HepG2 (cell line): ENCODE measurements at regions not wholly inside any gene's neighbourhood (a gene's known extent, or its start where the extent isn't known, plus 50 kb on each side); places are given as distances from the start of the nearest gene placed in this dataset.

ENCODE experiments used
- ATAC-seq: fragments of 200-7000 bp; cut with Tn5 transposase; 3 replicates; pipeline ENCODE4 v1.9.1; 2020; ENCODE audit warnings: mild to moderate bottlenecking, moderate library complexity
- BruUV-seq: library from RNA; stranded (reverse); fragments of 400-500 nt; replicated peaks from 2 replicates; lab custom pipeline; 2021; lab: Mats Ljungman, UMichigan
- CTCF ChIA-PET: fragments of 300-600 bp; formaldehyde crosslinking; extraction: SDS; loops from one replicate; lab custom pipeline; 2021; ENCODE audit warnings: low total read pairs, inconsistent platforms, low intra/inter-chr PET ratio; lab: Yijun Ruan, JAX
- POLR2A ChIA-PET: fragments of 350-600 bp; sonication (Branson Sonifier 250); formaldehyde crosslinking; loops from one replicate; lab custom pipeline; 2020; ENCODE audit warnings: antibody characterized with exemption, inconsistent platforms; lab: Yijun Ruan, JAX
- DNase-seq: peaks from one replicate; pipeline ENCODE4 v3.0.0-alpha.2; 2015; ENCODE audit warnings: low spot score
- FAIRE-seq: peaks from 3 replicates; lab custom pipeline; 2011; peaks lifted over from hg19 to GRCh38; lab: Jason Lieb, UNC
- H2AFZ ChIP-seq: one replicate; pipeline ENCODE4 v1.6.1; 2011; ENCODE audit warnings: low read length, inconsistent platforms
- H3K27ac ChIP-seq: fragments of 300-600 bp; 3 replicates; pipeline ENCODE4 v1.8.0; 2011; ENCODE audit warnings: mixed run types, mild to moderate bottlenecking, mixed read lengths, low read length, inconsistent platforms; ENCODE audit not compliant: insufficient read depth; ENCODE audit errors: extremely low read length
- H3K27me3 ChIP-seq, 2 experiments: fragments of 200-600 bp in 1 of 2; 2 replicates in 1 of 2; 3 replicates in 1 of 2; pipeline versions ENCODE4 v1.6.0 to v1.8.0; 2011; ENCODE audit warnings: low read length in 2 of 2, mild to moderate bottlenecking in 2 of 2, moderate library complexity in 2 of 2, inconsistent platforms in 1 of 2; ENCODE audit not compliant: insufficient read depth in 2 of 2, control insufficient read depth in 1 of 2
- H3K36me3 ChIP-seq, 2 experiments: fragments of 200-600 bp in 1 of 2; replicated peaks in 1 of 2; 2 replicates in 1 of 2; 3 replicates in 1 of 2; pipeline versions ENCODE4 v1.5.1 to v1.8.0; 2011; ENCODE audit warnings: low read length in 2 of 2, inconsistent platforms in 1 of 2; ENCODE audit not compliant: insufficient read depth in 2 of 2, control insufficient read depth in 1 of 2
- H3K4me1 ChIP-seq: 2 replicates; pipeline ENCODE4 v1.5.1; 2012; ENCODE audit warnings: low read length, inconsistent platforms; ENCODE audit not compliant: insufficient read depth
- H3K4me2 ChIP-seq: 2 replicates; pipeline ENCODE4 v1.6.0; 2011; ENCODE audit warnings: low read depth, low read length, inconsistent platforms
- H3K4me3 ChIP-seq, 3 experiments: fragments of 200-600 bp in 1 of 3; sonication (generic), shearing (Covaris generic) in 1 of 3; replicated peaks in 1 of 3; 2 replicates each; pipeline ENCODE4 v1.5.1; 2011 to 2016; ENCODE audit warnings: low read length in 3 of 3, inconsistent platforms in 2 of 3, low read depth in 2 of 3, mild to moderate bottlenecking in 2 of 3, control low read depth in 1 of 3, mixed read lengths in 1 of 3; ENCODE audit not compliant: insufficient read depth in 1 of 3
- H3K79me2 ChIP-seq: one replicate; pipeline ENCODE4 v1.6.1; 2011; ENCODE audit warnings: low read length, inconsistent platforms; ENCODE audit not compliant: insufficient read depth
- H3K9ac ChIP-seq: 2 replicates; pipeline ENCODE4 v1.6.0; 2011; ENCODE audit warnings: mild to moderate bottlenecking, low read depth, low read length, inconsistent platforms; ENCODE audit not compliant: insufficient read depth
- H3K9me3 ChIP-seq: 2 replicates; pipeline ENCODE4 v1.5.1; 2012; ENCODE audit warnings: mild to moderate bottlenecking, low read length
- H4K20me1 ChIP-seq: 2 replicates; pipeline ENCODE4 v1.6.0; 2011; ENCODE audit warnings: inconsistent platforms, mild to moderate bottlenecking, low read length, moderate library complexity; ENCODE audit not compliant: insufficient read depth
- AHDC1 ChIP-seq: sonication (generic); formaldehyde crosslinking; IDR thresholded peaks from 2 replicates; pipeline ENCODE4 v1.5.1; 2020; ENCODE audit warnings: mild to moderate bottlenecking, missing genetic modification reagents, borderline replicate concordance
- GLMP ChIP-seq: sonication (generic); formaldehyde crosslinking; IDR thresholded peaks from 2 replicates; pipeline ENCODE4 v1.9.0; 2021; ENCODE audit warnings: missing genetic modification reagents, mild to moderate bottlenecking, borderline replicate concordance
- RBFOX2 ChIP-seq: fragments of 200-400 bp; formaldehyde crosslinking; IDR thresholded peaks from 2 replicates; pipeline ENCODE4 v1.6.1; 2017; ENCODE audit warnings: low read depth, mild to moderate bottlenecking, low read length
- RXRA ChIP-seq: sonication (generic); formaldehyde crosslinking; IDR thresholded peaks from 2 replicates; pipeline ENCODE4 v1.5.1; 2020; ENCODE audit warnings: missing genetic modification reagents
- ZNF704 ChIP-seq: sonication (generic); formaldehyde crosslinking; IDR thresholded peaks from 2 replicates; pipeline ENCODE4 v1.8.1; 2023; ENCODE audit warnings: mild to moderate bottlenecking, inconsistent platforms, moderate library complexity, missing genetic modification reagents, borderline replicate concordance
- ZNF790 ChIP-seq: sonication (generic); formaldehyde crosslinking; IDR thresholded peaks from 2 replicates; pipeline ENCODE4 v1.8.0; 2022; ENCODE audit warnings: missing genetic modification reagents, mild to moderate bottlenecking, borderline replicate concordance
- WGBS: methylation state at CpG from one replicate; pipeline ENCODE4 v1.1.6; 2017; ENCODE audit warnings: low lambda C conversion rate; 5-methylcytosine and 5-hydroxymethylcytosine counted together
- in situ Hi-C: cut with HindIII; loops from 2 replicates; pipeline ENCODE4 v1.10.0; 2017; ENCODE audit warnings: low pct_unique_long_range_greater_than_20kb; ENCODE audit not compliant: extremely low pct_ligation_motif_present
- intact Hi-C: fragments of 100-400 bp; cut with micrococcal nuclease; formaldehyde crosslinking; loops from one replicate; pipeline ENCODE4 v1.10.0; 2022; ENCODE audit not compliant: unreplicated experiment

- no peak for TF ChIP-seq AHDC1 (CRISPR knock-in tag)
- TF ChIP-seq RBFOX2: no peak
- TF ChIP-seq RXRA: no peak
- TF ChIP-seq ZNF790 (CRISPR knock-in tag): no peak
Observed at GRCh38 chr2:167318581-167318980, 430.3 kb downstream of the XIRP2 start (continued).

- Histone ChIP-seq H3K27ac (no peak overlapping the region), H2AFZ (no peak overlapping the region), H3K4me2 (no peak overlapping the region), H4K20me1 (no peaks in the 10 kb centered on the region), H3K9me3 (no peaks in the 10 kb centered on the region), H3K36me3 (no peaks in the 10 kb centered on the region), H3K79me2 (no peaks in the 10 kb centered on the region), H3K4me3 (no peak overlapping the region), H3K27me3 (no peaks in the 10 kb centered on the region), H3K9ac (no peak overlapping the region)
- intact Hi-C loops: no loop called here
- DNase-seq: no peak
- BruUV-seq: no TSS peak
- ATAC-seq: no peak
- WGBS: 5% methylated on average over 1 of the region's 1 CpG
- in situ Hi-C loops: no loop called here
- no peak for FAIRE-seq
- TF ChIP-seq ZNF704 (CRISPR knock-in tag): no peak
- TF ChIP-seq GLMP (CRISPR knock-in tag): no peak
- TF ChIP-seq, all 625 proteins: peak for 0
- ChIA-PET POLR2A (no interaction called here), CTCF (no interaction called here)
- H3K4me1 ChIP-seq: no peaks in the 10 kb centered on the region
Observed at GRCh38 chr2:167310442-167310841, 422.2 kb downstream of the XIRP2 start.
